ENCODE measurements at regions not wholly inside any gene's neighbourhood (a gene's known extent, or its start where the extent isn't known, plus 50 kb on each side); places are given as distances from the start of the nearest gene placed in this dataset.

DNA sequence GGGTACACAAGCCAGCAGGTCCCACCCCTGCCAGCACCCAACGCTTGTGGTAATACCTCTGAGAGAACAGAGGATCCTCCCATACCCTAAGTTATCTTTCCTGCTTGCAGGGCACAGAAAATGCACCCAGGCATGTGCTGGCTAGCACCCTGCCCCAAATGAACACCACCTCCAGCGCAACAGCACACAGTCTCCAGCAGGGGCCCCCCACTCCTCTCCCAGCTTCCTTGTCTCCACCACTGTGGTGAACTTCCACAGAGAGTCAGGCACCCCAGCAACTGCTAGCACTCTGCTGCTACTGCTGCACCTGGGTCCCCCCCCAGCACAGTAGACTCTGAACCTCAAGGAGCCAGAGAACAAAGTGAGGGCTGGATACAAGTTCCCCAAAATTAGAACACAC is 216.8 kb upstream of the CNTNAP5 start:
- H3K27ac ChIP-seq, result no peak overlapping the region
- no peaks in the 10 kb centered on the region for H3K36me3 ChIP-seq
- no peaks in the 10 kb centered on the region for H3K9me3 ChIP-seq
- no peaks in the 10 kb centered on the region for H3K4me1 ChIP-seq
- ATAC-seq (peak in 1 of 2 donors; percentile 53), DNase-seq (no peak)
- intact Hi-C loops (cut with DNase I), result no loop called here
- no peaks in the 10 kb centered on the region for H3K27me3 ChIP-seq (ENCODE audit: low read depth)
- H3K4me3 ChIP-seq, result no peak overlapping the region
- TF ChIP-seq, protein P1, sequence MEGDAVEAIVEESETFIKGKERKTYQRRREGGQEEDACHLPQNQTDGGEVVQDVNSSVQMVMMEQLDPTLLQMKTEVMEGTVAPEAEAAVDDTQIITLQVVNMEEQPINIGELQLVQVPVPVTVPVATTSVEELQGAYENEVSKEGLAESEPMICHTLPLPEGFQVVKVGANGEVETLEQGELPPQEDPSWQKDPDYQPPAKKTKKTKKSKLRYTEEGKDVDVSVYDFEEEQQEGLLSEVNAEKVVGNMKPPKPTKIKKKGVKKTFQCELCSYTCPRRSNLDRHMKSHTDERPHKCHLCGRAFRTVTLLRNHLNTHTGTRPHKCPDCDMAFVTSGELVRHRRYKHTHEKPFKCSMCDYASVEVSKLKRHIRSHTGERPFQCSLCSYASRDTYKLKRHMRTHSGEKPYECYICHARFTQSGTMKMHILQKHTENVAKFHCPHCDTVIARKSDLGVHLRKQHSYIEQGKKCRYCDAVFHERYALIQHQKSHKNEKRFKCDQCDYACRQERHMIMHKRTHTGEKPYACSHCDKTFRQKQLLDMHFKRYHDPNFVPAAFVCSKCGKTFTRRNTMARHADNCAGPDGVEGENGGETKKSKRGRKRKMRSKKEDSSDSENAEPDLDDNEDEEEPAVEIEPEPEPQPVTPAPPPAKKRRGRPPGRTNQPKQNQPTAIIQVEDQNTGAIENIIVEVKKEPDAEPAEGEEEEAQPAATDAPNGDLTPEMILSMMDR (IDR thresholded peaks at IDR 0.05), result no peak

- intact Hi-C loops (cut with DNase I), result no loop called here
These were observed 213.2 kb upstream of the CNTNAP5 start for GRCh38 chr2:123811846-123812245.

DNA sequence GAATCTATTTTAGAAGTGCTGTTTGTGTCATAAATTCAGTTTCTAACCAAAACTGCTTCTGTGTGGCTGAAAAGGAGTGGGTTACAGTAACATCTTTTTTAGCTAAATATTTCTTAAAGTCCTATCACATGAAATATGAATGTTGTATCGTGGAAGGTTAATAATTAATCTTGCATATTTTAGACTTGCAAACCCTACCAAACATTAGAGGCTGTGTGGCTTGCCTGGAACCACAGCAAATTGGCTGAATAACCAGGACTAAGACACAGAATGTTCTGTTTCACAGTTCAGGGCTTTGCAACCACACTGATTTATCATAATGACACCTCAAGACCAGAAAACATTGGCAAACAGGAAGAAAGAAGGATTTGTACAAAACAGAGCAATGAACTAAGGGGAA is 208.9 kb upstream of the CNTNAP5 start:
- H3K9me3 ChIP-seq, result no peaks in the 10 kb centered on the region
- H3K4me3 ChIP-seq, result no peak overlapping the region
- ATAC-seq, result no peak
- no peaks in the 10 kb centered on the region for H3K36me3 ChIP-seq
- H3K27ac ChIP-seq, result no peak overlapping the region
- no peaks in the 10 kb centered on the region for H3K27me3 ChIP-seq (ENCODE audit: low read depth)
- DNase-seq, result no peak
- H3K4me1 ChIP-seq, result no peaks in the 10 kb centered on the region
- TF ChIP-seq, protein P1 (IDR thresholded peaks at IDR 0.05), result no peak
- intact Hi-C loops (cut with DNase I), result no loop called here

More at GRCh38 chr2:123811846-123812245, 213.2 kb upstream of the CNTNAP5 start:
- Histone ChIP-seq H3K4me3 (no peak overlapping the region), H3K27ac (no peak overlapping the region), H3K9me3 (no peaks in the 10 kb centered on the region), H3K4me1 (no peaks in the 10 kb centered on the region), H3K36me3 (no peaks in the 10 kb centered on the region), H3K27me3 (ENCODE audit: low read depth) (no peaks in the 10 kb centered on the region)
- ATAC-seq, result no peak
- TF ChIP-seq, protein P1 (IDR thresholded peaks at IDR 0.05), result no peak
- DNase-seq, result no peak

GRCh38 chr2:123816928-123817327 is 208.2 kb upstream of the CNTNAP5 start:
- intact Hi-C loops (cut with DNase I), result no loop called here
- DNase-seq, result no peak
- H3K4me3 ChIP-seq, result no peak overlapping the region
- H3K4me1 ChIP-seq, result no peaks in the 10 kb centered on the region
- TF ChIP-seq, protein P1 (IDR thresholded peaks at IDR 0.05), result no peak
- H3K27ac ChIP-seq, result no peak overlapping the region
- H3K27me3 ChIP-seq (ENCODE audit: low read depth), result no peaks in the 10 kb centered on the region
- no peaks in the 10 kb centered on the region for H3K36me3 ChIP-seq
- no peak for ATAC-seq
- no peaks in the 10 kb centered on the region for H3K9me3 ChIP-seq

- no peaks in the 10 kb centered on the region for H3K9me3 ChIP-seq
- no peak overlapping the region for H3K27ac ChIP-seq
- DNase-seq, result no peak
- intact Hi-C loops (cut with DNase I), result no loop called here
- ATAC-seq, result peak in 1 of 2 donors; percentile 42
- no peak overlapping the region for H3K4me3 ChIP-seq
- TF ChIP-seq, protein P1 (IDR thresholded peaks at IDR 0.05), result no peak
- no peaks in the 10 kb centered on the region for H3K36me3 ChIP-seq
- no peaks in the 10 kb centered on the region for H3K27me3 ChIP-seq (ENCODE audit: low read depth)
- H3K4me1 ChIP-seq, result no peaks in the 10 kb centered on the region
These were observed 198.3 kb upstream of the CNTNAP5 start for GRCh38 chr2:123826729-123827271.
